Chondrocyte (in vitro differentiated cells): ENCODE measurements at regions not wholly inside any gene's neighbourhood (a gene's known extent, or its start where the extent isn't known, plus 50 kb on each side); places are given as distances from the start of the nearest gene placed in this dataset.

Experiments used
- DNase-seq: peaks from one replicate; pipeline ENCODE4 v3.0.0; 2021; ENCODE audit warnings: mixed read lengths, low spot score
- H3K27ac Mint-ChIP-seq: one replicate; pipeline ENCODE4 v1.8.0; 2021; ENCODE audit warnings: mild to moderate bottlenecking, moderate library complexity, mixed read lengths; ENCODE audit not compliant: unreplicated experiment
- H3K27me3 Mint-ChIP-seq: 2 replicates; pipeline ENCODE4 v1.8.0; 2021; ENCODE audit warnings: low read depth, mixed read lengths
- H3K36me3 Mint-ChIP-seq: 2 replicates; pipeline ENCODE4 v1.8.0; 2021; ENCODE audit warnings: low read depth, mixed read lengths
- H3K4me1 Mint-ChIP-seq: 2 replicates; pipeline ENCODE4 v1.8.0; 2021; ENCODE audit warnings: low read depth, mild to moderate bottlenecking, mixed read lengths
- H3K4me3 Mint-ChIP-seq: one replicate; pipeline ENCODE4 v1.8.0; 2021; ENCODE audit warnings: mild to moderate bottlenecking, moderate library complexity, mixed read lengths; ENCODE audit not compliant: unreplicated experiment
- H3K9me3 Mint-ChIP-seq: 2 replicates; pipeline ENCODE4 v1.8.0; 2021; ENCODE audit warnings: low read depth, mixed read lengths
- TF ChIP-seq, protein P1 (sequence below): fragments of 200-600 bp; sonication (generic); IDR thresholded peaks from 2 replicates; pipeline ENCODE4 v1.5.0; 2021; ENCODE audit warnings: antibody characterized with exemption, mild to moderate bottlenecking, moderate library complexity

DNA sequence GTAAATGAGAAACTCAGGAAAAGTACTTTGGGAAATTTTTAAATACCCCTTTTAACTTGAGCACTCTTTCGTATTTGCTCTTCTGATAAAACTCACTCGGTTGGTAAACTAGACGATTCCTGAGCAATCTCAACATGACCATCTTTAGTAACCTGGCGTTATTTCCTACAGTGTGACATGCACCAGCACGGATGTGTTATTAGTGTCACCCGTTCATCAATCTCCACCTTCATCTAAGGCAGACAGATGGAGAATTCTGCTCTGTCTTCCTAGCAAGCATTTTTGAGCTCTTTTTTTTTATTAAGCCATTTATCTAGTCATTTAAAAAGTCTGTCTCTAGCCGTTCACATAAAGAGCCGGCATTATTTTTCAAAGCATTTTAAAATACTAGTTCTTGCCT lies 155.2 kb downstream of the DISP1 start:
- TF ChIP-seq, protein P1, sequence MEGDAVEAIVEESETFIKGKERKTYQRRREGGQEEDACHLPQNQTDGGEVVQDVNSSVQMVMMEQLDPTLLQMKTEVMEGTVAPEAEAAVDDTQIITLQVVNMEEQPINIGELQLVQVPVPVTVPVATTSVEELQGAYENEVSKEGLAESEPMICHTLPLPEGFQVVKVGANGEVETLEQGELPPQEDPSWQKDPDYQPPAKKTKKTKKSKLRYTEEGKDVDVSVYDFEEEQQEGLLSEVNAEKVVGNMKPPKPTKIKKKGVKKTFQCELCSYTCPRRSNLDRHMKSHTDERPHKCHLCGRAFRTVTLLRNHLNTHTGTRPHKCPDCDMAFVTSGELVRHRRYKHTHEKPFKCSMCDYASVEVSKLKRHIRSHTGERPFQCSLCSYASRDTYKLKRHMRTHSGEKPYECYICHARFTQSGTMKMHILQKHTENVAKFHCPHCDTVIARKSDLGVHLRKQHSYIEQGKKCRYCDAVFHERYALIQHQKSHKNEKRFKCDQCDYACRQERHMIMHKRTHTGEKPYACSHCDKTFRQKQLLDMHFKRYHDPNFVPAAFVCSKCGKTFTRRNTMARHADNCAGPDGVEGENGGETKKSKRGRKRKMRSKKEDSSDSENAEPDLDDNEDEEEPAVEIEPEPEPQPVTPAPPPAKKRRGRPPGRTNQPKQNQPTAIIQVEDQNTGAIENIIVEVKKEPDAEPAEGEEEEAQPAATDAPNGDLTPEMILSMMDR: no peak
- Mint-ChIP-seq H3K4me3 (no peak overlapping the region), H3K27me3 (no peaks in the 10 kb centered on the region), H3K36me3 (peaks cover 4% of the 10 kb centered on the region), H3K9me3 (no peaks in the 10 kb centered on the region), H3K4me1 (peaks cover 8% of the 10 kb centered on the region), H3K27ac (no peak overlapping the region)
- no peak for DNase-seq

DNA sequence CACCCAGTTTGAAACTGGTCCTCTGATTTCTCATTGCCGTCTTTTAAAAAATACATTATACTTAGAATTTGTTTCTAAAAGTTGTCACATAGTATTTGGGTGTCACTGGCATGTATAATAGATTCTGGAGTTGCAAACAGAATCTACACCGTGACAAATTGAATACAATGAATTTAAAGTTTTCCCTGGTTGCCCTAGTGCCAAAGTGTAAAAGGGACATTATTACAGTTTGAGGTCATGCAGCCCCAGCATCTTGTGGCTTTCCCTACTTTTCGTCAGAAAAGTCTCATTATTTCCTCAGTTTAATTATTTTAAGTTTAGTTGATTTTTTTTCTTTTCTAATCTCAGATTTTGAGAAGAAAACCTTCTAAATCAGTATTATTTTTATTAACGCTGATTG lies 155.9 kb downstream of the DISP1 start:
- DNase-seq: no peak
- H3K4me3 Mint-ChIP-seq: no peak overlapping the region
- TF ChIP-seq, protein P1: no peak

DNA sequence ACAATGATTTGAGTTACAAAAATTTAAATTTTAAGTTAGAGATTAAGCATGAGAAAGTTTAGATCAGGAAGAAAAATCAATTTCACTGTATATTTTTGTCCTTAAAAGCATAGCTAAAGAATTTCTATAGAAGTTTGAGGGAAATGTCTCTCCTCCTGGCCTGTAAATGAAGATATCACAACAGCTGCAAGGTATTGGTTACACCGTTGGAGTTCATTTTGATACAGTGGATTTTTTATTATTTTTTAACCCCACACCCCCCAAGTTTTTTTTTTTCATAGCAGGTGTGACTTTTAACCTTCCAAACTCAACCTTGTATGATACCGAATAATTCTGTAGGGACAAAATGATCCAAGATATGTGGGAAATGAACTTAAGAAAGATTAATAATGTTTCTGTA lies 156.3 kb downstream of the DISP1 start:
- H3K27ac Mint-ChIP-seq: no peak overlapping the region
- H3K4me1 Mint-ChIP-seq: peaks cover 17% of the 10 kb centered on the region
- H3K27me3 Mint-ChIP-seq: no peaks in the 10 kb centered on the region
- H3K36me3 Mint-ChIP-seq: peaks cover 4% of the 10 kb centered on the region
- TF ChIP-seq, protein P1: no peak
- DNase-seq: no peak
- no peaks in the 10 kb centered on the region for H3K9me3 Mint-ChIP-seq
- H3K4me3 Mint-ChIP-seq: no peak overlapping the region

More for the DNA sequence above, 155.9 kb downstream of the DISP1 start:
- Mint-ChIP-seq H3K4me1 (peaks cover 13% of the 10 kb centered on the region), H3K27me3 (no peaks in the 10 kb centered on the region), H3K9me3 (no peaks in the 10 kb centered on the region), H3K27ac (no peak overlapping the region), H3K36me3 (peaks cover 4% of the 10 kb centered on the region)

DNA sequence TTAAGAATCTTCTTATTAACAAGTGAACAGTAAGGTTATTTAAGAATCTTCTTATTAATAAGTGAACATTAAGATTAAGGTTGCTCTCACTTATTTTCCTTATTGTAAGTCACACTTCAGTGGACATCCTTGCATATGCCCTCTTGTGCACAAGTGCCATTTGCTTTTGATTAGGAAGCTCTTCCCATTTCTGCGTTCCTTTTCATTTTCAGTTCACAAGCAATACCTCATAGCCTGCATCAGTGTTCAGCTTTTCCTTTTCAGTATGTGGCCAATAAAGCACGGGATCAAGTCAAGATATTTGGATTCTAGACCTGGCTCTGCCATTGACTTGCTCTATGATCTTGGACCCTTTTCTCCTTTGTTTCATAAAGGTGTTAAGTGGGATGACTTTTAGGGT lies 158.7 kb downstream of the DISP1 start:
- TF ChIP-seq, protein P1: no peak
- no peak for DNase-seq
- Mint-ChIP-seq H3K9me3 (no peaks in the 10 kb centered on the region), H3K27me3 (no peaks in the 10 kb centered on the region), H3K4me1 (peaks cover 26% of the 10 kb centered on the region), H3K36me3 (peaks cover 2% of the 10 kb centered on the region), H3K27ac (no peak overlapping the region), H3K4me3 (no peak overlapping the region)

DNA sequence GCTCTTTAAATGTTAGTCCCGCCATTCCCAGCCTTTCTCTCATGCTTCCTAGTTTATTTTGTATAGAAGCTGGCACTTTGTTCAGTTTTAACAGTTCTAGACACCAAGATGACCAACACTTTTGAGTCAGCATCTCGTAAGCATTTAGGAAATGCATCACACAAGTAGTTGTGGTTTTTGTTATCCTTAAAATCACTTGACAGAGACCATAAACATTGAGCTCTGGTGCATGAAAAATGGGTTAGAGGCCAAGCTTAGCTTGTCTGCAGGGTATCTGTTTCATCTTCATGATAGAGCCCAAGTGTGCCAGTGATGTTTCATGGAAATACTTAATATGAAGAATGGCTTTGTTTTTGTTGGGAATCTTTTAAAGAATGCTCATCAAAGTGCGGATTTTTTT lies 159.7 kb downstream of the DISP1 start:
- Mint-ChIP-seq H3K27me3 (no peaks in the 10 kb centered on the region), H3K9me3 (no peaks in the 10 kb centered on the region), H3K27ac (no peak overlapping the region), H3K4me3 (no peak overlapping the region), H3K4me1 (peaks cover 26% of the 10 kb centered on the region), H3K36me3 (peaks cover 2% of the 10 kb centered on the region)
- DNase-seq: no peak
- TF ChIP-seq, protein P1: no peak
